Mesendoderm (in vitro differentiated cells): ENCODE measurements at regions not wholly inside any gene's neighbourhood (a gene's known extent, or its start where the extent isn't known, plus 50 kb on each side); places are given as distances from the start of the nearest gene placed in this dataset.
"Not testable (repeated sequence)": the region's sequence is repeated elsewhere in the genome, so short reads cannot be mapped to it uniquely, and the experiment has no call there.

ENCODE experiments used
- DNase-seq: peaks from one replicate; pipeline ENCODE4 v3.0.0; 2013
- H2AK5ac ChIP-seq: 2 replicates; pipeline ENCODE4 v1.6.1; 2013; ENCODE audit warnings: low read length, inconsistent platforms
- H2BK120ac ChIP-seq: 2 replicates; pipeline ENCODE4 v1.6.1; 2013; ENCODE audit warnings: low read depth, mild to moderate bottlenecking, low read length, moderate library complexity, mixed read lengths
- H2BK15ac ChIP-seq: replicated peaks from 2 replicates; pipeline ENCODE4 v1.6.1; 2013; ENCODE audit warnings: low read depth, mild to moderate bottlenecking, moderate library complexity
- H2BK5ac ChIP-seq: 2 replicates; pipeline ENCODE4 v1.6.1; 2013; ENCODE audit warnings: low read length, inconsistent platforms
- H3K18ac ChIP-seq: 2 replicates; pipeline ENCODE4 v1.6.1; 2013; ENCODE audit warnings: mild to moderate bottlenecking, low read length, mixed read lengths
- H3K23ac ChIP-seq: one replicate; pipeline ENCODE4 v1.6.1; 2013; ENCODE audit warnings: low read length
- H3K27ac ChIP-seq: 2 replicates; pipeline ENCODE4 v1.5.1; 2013; ENCODE audit warnings: low read depth, mild to moderate bottlenecking, inconsistent platforms, low read length, moderate library complexity
- H3K27me3 ChIP-seq: 2 replicates; pipeline ENCODE4 v1.6.1; 2013; ENCODE audit warnings: low read length, control low read depth, mild to moderate bottlenecking, inconsistent platforms; ENCODE audit not compliant: insufficient read depth, poor library complexity
- H3K36me3 ChIP-seq: 2 replicates; pipeline ENCODE4 v1.6.1; 2013; ENCODE audit warnings: low read length, inconsistent platforms; ENCODE audit not compliant: control insufficient read depth, insufficient read depth
- H3K4ac ChIP-seq: one replicate; pipeline ENCODE4 v1.6.1; 2013; ENCODE audit warnings: low read depth, mild to moderate bottlenecking, low read length, moderate library complexity
- H3K4me1 ChIP-seq: 2 replicates; pipeline ENCODE4 v1.6.1; 2013; ENCODE audit warnings: low read depth, low read length, inconsistent platforms; ENCODE audit not compliant: control insufficient read depth
- H3K4me2 ChIP-seq: 2 replicates; pipeline ENCODE4 v1.6.1; 2013; ENCODE audit warnings: low read length
- H3K4me3 ChIP-seq: 2 replicates; pipeline ENCODE4 v1.5.1; 2013; ENCODE audit warnings: mild to moderate bottlenecking, low read length
- H3K56ac ChIP-seq: one replicate; pipeline ENCODE4 v1.6.1; 2013; ENCODE audit warnings: low read length
- H3K79me1 ChIP-seq: 2 replicates; pipeline ENCODE4 v1.6.1; 2013; ENCODE audit warnings: low read length, inconsistent platforms
- H3K79me2 ChIP-seq: 2 replicates; pipeline ENCODE4 v1.6.1; 2013; ENCODE audit warnings: mild to moderate bottlenecking, low read length; ENCODE audit not compliant: control insufficient read depth, insufficient read depth
- H3K9ac ChIP-seq: 2 replicates; pipeline ENCODE4 v1.6.1; 2013; ENCODE audit warnings: low read length, inconsistent platforms
- H4K5ac ChIP-seq: one replicate; pipeline ENCODE4 v1.6.1; 2013; ENCODE audit warnings: low read length
- H4K8ac ChIP-seq: one replicate; pipeline ENCODE4 v1.6.1; 2013; ENCODE audit warnings: low read depth, mild to moderate bottlenecking, control low read depth, low read length, moderate library complexity
- WGBS: extraction: QIAGEN DNeasy Blood & Tissue Kit; methylation state at CpG from one replicate; pipeline ENCODE4 v1.1.7; 2013; ENCODE audit warnings: low lambda C conversion rate, missing lambda C conversion rate; ENCODE audit not compliant: insufficient coverage; ENCODE audit errors: extremely low coverage; 5-methylcytosine and 5-hydroxymethylcytosine counted together

- H3K36me3 ChIP-seq, H3K79me1 ChIP-seq, H3K56ac ChIP-seq, H3K27me3 ChIP-seq, H2BK5ac ChIP-seq, H3K4ac ChIP-seq, H3K4me1 ChIP-seq, H3K4me2 ChIP-seq, H3K23ac ChIP-seq, H2BK120ac ChIP-seq, H3K4me3 ChIP-seq, DNase-seq, H2BK15ac ChIP-seq, H3K9ac ChIP-seq, H4K8ac ChIP-seq, H3K79me2 ChIP-seq, H4K5ac ChIP-seq, H2AK5ac ChIP-seq, H3K27ac ChIP-seq, H3K18ac ChIP-seq: not testable (repeated sequence)
Measured at GRCh38 chr9:97168174-97168573, 129.2 kb upstream of the CTSV start.

- not testable (repeated sequence) for H2AK5ac ChIP-seq, H2BK5ac ChIP-seq, H3K36me3 ChIP-seq, H3K18ac ChIP-seq, H3K4me2 ChIP-seq, DNase-seq, H3K27ac ChIP-seq, H3K27me3 ChIP-seq, H2BK120ac ChIP-seq, H3K4me3 ChIP-seq, H4K8ac ChIP-seq, H3K79me1 ChIP-seq, H2BK15ac ChIP-seq, H3K4me1 ChIP-seq, H4K5ac ChIP-seq, H3K9ac ChIP-seq, H3K56ac ChIP-seq, H3K23ac ChIP-seq, H3K4ac ChIP-seq, H3K79me2 ChIP-seq
Measured at GRCh38 chr9:97166496-97167138, 127.7 kb upstream of the CTSV start.

- Histone ChIP-seq H3K18ac (no peak overlapping the region), H3K27me3 (no peaks in the 10 kb centered on the region), H3K4me1 (no peaks in the 10 kb centered on the region), H4K8ac (no peak overlapping the region), H3K4me3 (no peak overlapping the region), H2BK15ac (no peak overlapping the region), H3K79me1 (no peaks in the 10 kb centered on the region), H3K23ac (no peak overlapping the region), H3K79me2 (no peaks in the 10 kb centered on the region), H2AK5ac (no peak overlapping the region), H4K5ac (no peak overlapping the region), H3K56ac (no peak overlapping the region), H3K4ac (no peak overlapping the region), H2BK120ac (no peak overlapping the region), H3K36me3 (no peaks in the 10 kb centered on the region), H3K9ac (no peak overlapping the region), H3K27ac (no peak overlapping the region), H3K4me2 (no peak overlapping the region), H2BK5ac (no peak overlapping the region)
- WGBS, result no CpG with 5 or more reads among the region's 1 CpG
- no peak for DNase-seq
Measured at GRCh38 chr9:97160255-97160654, 121.3 kb upstream of the CTSV start.

GRCh38 chr9:97158722-97159121 lies 119.8 kb upstream of the CTSV start:
- not testable (repeated sequence) for H3K27me3 ChIP-seq, H3K4me3 ChIP-seq, H3K79me1 ChIP-seq, DNase-seq, H3K36me3 ChIP-seq, H2BK120ac ChIP-seq, H3K23ac ChIP-seq, H4K5ac ChIP-seq, H3K9ac ChIP-seq, H3K56ac ChIP-seq, H2AK5ac ChIP-seq, H3K79me2 ChIP-seq, H3K27ac ChIP-seq, H3K4ac ChIP-seq, H4K8ac ChIP-seq, H3K4me1 ChIP-seq, H2BK5ac ChIP-seq, H2BK15ac ChIP-seq, H3K4me2 ChIP-seq, H3K18ac ChIP-seq
- WGBS, result no CpG with 5 or more reads among the region's 3 CpGs

GRCh38 chr9:97155441-97155840 lies 116.5 kb upstream of the CTSV start:
- not testable (repeated sequence) for H2BK15ac ChIP-seq, H3K36me3 ChIP-seq, H3K4me3 ChIP-seq, H2BK5ac ChIP-seq, H3K4me2 ChIP-seq, H3K9ac ChIP-seq, H3K4me1 ChIP-seq, H2AK5ac ChIP-seq, H3K56ac ChIP-seq, H3K27me3 ChIP-seq, H3K23ac ChIP-seq, DNase-seq, H3K79me2 ChIP-seq, H4K5ac ChIP-seq, H3K79me1 ChIP-seq, H4K8ac ChIP-seq, H2BK120ac ChIP-seq, H3K18ac ChIP-seq, H3K4ac ChIP-seq, H3K27ac ChIP-seq
- WGBS, result no CpG with 5 or more reads among the region's 5 CpGs

GRCh38 chr9:97153967-97154366 lies 115.0 kb upstream of the CTSV start:
- no CpG with 5 or more reads among the region's 6 CpGs for WGBS

More at GRCh38 chr9:97153967-97154366, 115.0 kb upstream of the CTSV start:
- Histone ChIP-seq H3K4me3 (no peak overlapping the region), H2BK15ac (no peak overlapping the region), H3K4ac (no peak overlapping the region), H2BK5ac (no peak overlapping the region), H3K18ac (no peak overlapping the region), H3K79me1 (no peaks in the 10 kb centered on the region), H4K8ac (no peak overlapping the region), H3K4me2 (no peak overlapping the region), H4K5ac (no peak overlapping the region), H3K4me1 (no peaks in the 10 kb centered on the region), H3K23ac (no peak overlapping the region), H3K27ac (no peak overlapping the region), H2AK5ac (no peak overlapping the region), H3K27me3 (no peaks in the 10 kb centered on the region), H3K56ac (no peak overlapping the region), H3K9ac (no peak overlapping the region), H2BK120ac (no peak overlapping the region), H3K79me2 (no peaks in the 10 kb centered on the region), H3K36me3 (no peaks in the 10 kb centered on the region)
- DNase-seq, result no peak
